NCI-H1436 (cell line): ENCODE measurements at regions not wholly inside any gene's neighbourhood (a gene's known extent, or its start where the extent isn't known, plus 50 kb on each side); places are given as distances from the start of the nearest gene placed in this dataset.
"Not testable (repeated sequence)": the region's sequence is repeated elsewhere in the genome, so short reads cannot be mapped to it uniquely, and the experiment has no call there.

Source experiments
- DNase-seq: peaks from one replicate; lab custom pipeline; 2025; lab: John Stamatoyannopoulos, UW

- DNase-seq, result no peak
These were observed 88.2 kb upstream of the AUTS2 start for GRCh38 chr7:69510114-69510513.

DNA sequence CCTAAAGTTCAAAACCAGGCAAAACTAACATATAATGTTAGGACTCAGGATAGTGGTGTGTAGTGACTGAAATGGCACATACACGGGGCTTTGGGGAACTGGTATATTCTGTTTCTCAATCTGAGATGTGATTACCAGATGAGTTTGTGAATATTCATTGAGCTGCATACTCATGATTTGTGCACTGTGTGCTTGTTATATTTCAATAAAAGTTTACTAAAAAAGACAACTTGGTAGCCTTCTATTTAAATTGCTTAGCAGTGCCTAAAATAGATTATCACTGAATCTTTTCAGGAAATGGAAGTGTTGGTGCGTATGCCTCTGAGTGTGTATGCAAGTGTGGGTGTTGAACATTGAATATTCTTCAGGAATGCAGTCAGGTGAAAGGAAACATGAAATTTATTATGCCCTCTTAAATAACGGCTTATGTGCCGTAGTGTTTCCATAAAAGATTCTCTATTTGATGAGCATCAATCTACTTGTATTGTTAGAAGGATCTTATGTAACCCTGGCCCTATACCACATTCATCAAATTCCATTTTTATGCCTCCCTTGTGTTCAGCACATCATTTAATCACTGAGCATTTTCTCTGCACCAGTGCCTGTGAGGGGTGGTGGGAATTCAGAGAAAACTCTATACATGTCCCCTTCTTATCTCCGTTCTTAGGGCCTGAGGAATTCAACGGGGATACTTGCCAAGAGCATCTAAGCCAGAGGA lies 82.6 kb upstream of the AUTS2 start:
- DNase-seq, result no peak

- DNase-seq, result no peak
These were observed 81.9 kb upstream of the AUTS2 start for GRCh38 chr7:69516238-69516820.

DNA sequence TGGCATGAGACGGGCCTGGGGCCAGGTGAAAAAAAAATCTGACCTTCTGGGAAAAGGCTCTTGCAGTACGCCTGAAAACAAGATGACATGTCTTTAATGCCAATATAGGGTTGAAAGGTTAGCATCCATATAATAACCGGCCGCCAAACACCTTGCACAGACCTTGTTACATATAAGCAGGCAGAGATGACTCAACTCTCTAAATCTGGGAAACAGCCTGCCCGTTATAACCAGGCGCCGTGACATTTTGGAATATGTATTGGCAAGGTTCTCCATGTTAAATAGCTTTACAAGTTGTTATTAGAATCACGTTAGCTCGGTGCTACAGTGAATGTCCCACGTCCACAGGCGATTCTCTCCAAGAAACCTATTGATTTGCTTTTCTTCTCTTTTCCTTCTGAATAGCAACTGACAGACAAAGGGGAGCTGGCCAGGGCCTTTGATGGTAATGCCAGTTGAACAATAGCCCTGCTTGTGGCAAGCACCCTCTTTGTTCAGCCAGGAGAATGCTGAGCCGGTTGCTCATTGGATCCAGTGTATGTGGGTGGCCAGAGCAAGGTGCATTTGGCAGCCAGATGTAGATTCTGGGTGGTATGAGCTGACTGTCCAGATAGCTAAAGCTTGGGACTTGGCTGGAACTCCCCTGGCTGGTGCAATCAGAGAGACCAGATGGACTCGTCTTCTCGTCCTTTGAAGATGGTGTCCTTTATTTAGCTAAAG lies 80.1 kb upstream of the AUTS2 start:
- DNase-seq, result no peak

- no peak for DNase-seq
These were observed 79.6 kb upstream of the AUTS2 start for GRCh38 chr7:69518705-69519077.

DNA sequence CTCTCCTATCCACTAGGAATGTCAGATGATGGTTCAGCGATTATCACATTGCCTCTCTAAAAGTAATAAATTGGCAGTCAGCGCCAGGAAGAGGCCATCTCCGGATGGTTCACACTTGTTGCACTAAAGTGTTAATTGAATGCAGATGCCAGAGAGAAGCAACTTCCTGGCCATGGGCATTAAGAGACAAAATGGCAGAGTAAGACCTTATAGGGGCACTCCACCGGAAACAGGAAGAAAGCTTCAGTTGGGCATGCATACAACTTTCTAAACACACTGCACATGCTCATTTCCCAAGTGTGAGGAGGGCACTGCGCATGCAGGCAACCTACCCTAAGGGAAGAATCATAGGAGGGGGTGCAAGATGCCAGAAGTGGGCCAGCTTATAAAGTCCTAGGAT lies 71.7 kb upstream of the AUTS2 start:
- no peak for DNase-seq

DNA sequence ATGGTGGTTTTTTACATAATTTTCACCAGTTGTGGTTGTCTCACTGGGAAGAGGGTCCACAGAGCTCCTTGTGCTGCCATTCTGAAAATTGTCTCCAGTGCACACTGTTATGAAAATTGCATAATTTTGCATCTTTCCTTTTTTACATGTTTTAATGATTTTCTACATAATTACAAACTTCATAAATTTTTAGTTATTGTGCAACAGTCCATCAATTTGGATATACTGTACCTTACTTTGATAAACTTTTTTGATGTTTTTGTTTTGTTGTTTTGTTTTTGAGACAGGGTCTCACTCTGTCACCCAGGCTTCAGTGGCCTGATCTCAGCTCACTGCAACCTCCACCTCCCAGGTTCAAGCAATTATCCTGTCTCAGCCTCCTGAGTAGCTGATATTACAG lies 70.6 kb upstream of the AUTS2 start:
- no peak for DNase-seq

GRCh38 chr7:69531050-69531449 lies 67.2 kb upstream of the AUTS2 start:
- no peak for DNase-seq

DNA sequence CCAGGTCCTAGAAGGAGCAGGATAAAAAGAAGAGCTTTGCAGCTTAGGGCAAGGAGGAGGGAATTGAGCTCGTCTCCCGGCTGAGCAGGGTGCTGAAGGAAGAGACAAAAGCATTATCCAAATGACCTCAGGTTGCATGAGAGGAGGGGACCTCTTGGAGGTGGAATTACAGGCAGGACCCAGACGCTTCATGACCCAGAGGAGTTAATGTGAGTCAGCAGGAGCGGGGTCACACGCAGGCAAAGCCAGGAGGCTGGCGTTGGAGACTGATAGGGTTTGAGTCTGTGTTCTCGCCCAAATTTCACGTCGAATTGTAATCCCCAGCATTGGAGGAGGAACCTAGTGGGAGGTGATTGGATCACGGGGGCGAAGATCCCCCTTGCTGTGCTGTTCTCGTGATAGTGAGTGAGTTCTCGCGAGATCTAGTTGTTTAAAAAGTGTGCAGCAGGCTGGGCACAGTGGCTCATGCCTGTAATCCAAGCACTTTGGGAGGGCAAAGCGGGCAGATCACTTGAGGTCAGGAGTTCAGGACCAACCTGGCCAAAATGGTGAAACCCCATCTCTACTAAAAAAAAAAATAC lies 63.7 kb upstream of the AUTS2 start:
- no peak for DNase-seq

GRCh38 chr7:69537691-69538090 lies 60.6 kb upstream of the AUTS2 start:
- DNase-seq, result no peak

DNA sequence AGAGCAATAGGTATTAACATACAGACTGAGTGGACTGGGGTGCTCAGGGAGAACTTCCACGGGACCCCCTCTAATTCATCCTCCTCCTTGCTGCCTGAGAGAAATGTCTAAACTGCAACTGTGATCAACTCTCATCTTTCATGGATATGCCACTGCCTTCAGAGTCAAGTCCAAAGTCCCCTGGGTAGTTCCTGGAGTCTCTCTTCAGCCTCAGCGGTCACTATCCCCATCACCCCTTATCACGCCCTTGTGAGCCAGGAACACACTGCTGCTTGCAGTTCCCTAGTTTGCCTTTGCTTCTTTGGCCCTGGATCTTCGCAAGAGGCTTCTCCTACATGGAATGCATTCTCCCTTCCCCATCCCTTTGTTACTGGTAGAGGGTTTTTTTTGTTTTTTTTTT lies 58.7 kb upstream of the AUTS2 start:
- DNase-seq, result no peak

- no peak for DNase-seq
These were observed 58.0 kb upstream of the AUTS2 start for GRCh38 chr7:69540287-69540686.

DNA sequence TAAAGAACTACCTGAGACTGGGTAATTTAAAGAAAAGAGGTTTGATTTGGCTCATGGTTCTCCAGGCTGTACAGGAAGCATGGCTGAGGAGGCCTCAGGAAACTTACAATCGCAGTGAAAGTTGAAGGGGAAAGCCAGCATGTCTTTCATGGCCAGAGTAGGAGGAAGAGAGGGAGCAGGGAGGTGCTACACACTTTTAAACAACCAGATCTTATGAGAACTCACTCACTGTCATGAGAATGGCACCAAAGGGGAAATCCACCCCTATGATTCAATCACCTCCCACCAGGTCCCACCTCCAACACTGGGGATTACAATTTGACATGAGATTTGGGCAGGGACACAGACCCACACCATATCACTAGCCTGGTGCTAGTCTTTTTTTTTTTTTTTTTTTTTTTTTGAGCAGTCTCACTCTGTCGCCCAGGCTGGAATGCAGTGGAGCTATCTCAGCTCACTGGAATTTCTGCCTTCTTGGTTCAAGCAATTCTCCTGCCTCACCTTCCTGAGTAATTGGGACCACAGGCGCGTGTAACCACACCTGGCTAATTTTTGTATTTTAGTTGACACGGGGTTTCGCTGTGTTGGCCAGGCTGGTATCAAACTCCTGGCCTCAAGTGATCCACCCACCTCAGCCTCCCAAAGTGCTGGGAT lies 56.4 kb upstream of the AUTS2 start:
- DNase-seq, result not testable (repeated sequence)

DNA sequence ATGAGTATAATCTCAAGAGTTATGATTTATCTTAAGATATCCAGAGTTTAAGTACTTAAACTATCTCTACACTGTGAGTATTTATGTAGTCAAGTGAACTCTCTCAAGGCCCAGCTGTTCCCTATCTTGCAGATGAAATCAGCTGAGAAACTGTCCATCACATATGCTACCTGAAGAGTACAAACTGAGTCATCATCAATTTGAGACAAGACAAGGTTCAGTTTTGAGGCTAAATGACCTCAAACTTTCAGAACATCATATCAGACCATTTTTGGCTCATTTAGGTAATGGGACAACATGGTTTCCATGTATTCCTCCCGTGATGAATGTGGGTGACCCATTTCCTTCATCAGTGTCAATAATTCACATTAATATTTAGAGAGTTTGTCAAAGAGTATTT lies 53.1 kb upstream of the AUTS2 start:
- DNase-seq, result no peak
